Neural progenitor cell (in vitro differentiated cells): ENCODE measurements at regions not wholly inside any gene's neighbourhood (a gene's known extent, or its start where the extent isn't known, plus 50 kb on each side); places are given as distances from the start of the nearest gene placed in this dataset.

Source experiments
- DNase-seq: peaks from one replicate; pipeline ENCODE4 v3.0.0-alpha.2; 2016; ENCODE audit warnings: low spot score
- H2AFZ ChIP-seq: fragments of 200-600 bp; sonication (generic); replicated peaks from 2 replicates; pipeline ENCODE4 v1.6.1; 2016; ENCODE audit warnings: antibody characterized with exemption
- H3F3A ChIP-seq: fragments of 200-600 bp; sonication (generic); 2 replicates; pipeline ENCODE4 v1.6.1; 2016; ENCODE audit warnings: antibody characterized with exemption, low read depth
- H3K27ac ChIP-seq: fragments of 200-600 bp; sonication (generic); 2 replicates; pipeline ENCODE4 v1.5.1; 2016; ENCODE audit warnings: mild to moderate bottlenecking
- H3K27me3 ChIP-seq: fragments of 200-600 bp; sonication (generic); 2 replicates; pipeline ENCODE4 v1.6.1; 2016; ENCODE audit warnings: mild to moderate bottlenecking, moderate library complexity
- H3K36me3 ChIP-seq: fragments of 200-600 bp; sonication (generic); 2 replicates; pipeline ENCODE4 v1.5.1; 2016
- H3K4me1 ChIP-seq: fragments of 200-600 bp; sonication (generic); 2 replicates; pipeline ENCODE4 v1.6.1; 2016; ENCODE audit warnings: mixed run types
- H3K4me2 ChIP-seq: fragments of 200-600 bp; sonication (generic); 2 replicates; pipeline ENCODE4 v1.6.1; 2016
- H3K4me3 ChIP-seq: fragments of 200-600 bp; sonication (generic); 2 replicates; pipeline ENCODE4 v1.5.1; 2016
- H3K79me2 ChIP-seq: fragments of 200-600 bp; sonication (generic); 2 replicates; pipeline ENCODE4 v1.6.1; 2016; ENCODE audit warnings: low read depth
- H3K9ac ChIP-seq: fragments of 200-600 bp; sonication (generic); 2 replicates; pipeline ENCODE4 v1.6.1; 2016
- H3K9me3 ChIP-seq: fragments of 200-600 bp; sonication (generic); 2 replicates; pipeline ENCODE4 v1.5.1; 2016; ENCODE audit warnings: low read depth
- H4K20me1 ChIP-seq: fragments of 200-600 bp; sonication (generic); 2 replicates; pipeline ENCODE4 v1.6.1; 2016; ENCODE audit warnings: low read depth
- H3K27ac Mint-ChIP-seq: 3 replicates; pipeline ENCODE4 v1.8.0; 2021; ENCODE audit warnings: mixed read lengths
- H3K27me3 Mint-ChIP-seq: 2 replicates; pipeline ENCODE4 v1.8.0; 2022; ENCODE audit warnings: low read depth, mild to moderate bottlenecking, inconsistent platforms, moderate library complexity, mixed read lengths; ENCODE audit not compliant: insufficient read depth
- H3K36me3 Mint-ChIP-seq: 3 replicates; pipeline ENCODE4 v1.8.0; 2021; ENCODE audit warnings: mixed read lengths
- H3K4me1 Mint-ChIP-seq: 3 replicates; pipeline ENCODE4 v1.8.0; 2021; ENCODE audit warnings: mixed read lengths
- H3K4me3 Mint-ChIP-seq: 3 replicates; pipeline ENCODE4 v1.8.0; 2021; ENCODE audit warnings: mild to moderate bottlenecking, moderate library complexity, mixed read lengths
- H3K9me3 Mint-ChIP-seq: 3 replicates; pipeline ENCODE4 v1.8.0; 2020; ENCODE audit warnings: mixed read lengths
- EZH2 ChIP-seq: fragments of 200-600 bp; sonication (generic); IDR thresholded peaks from 2 replicates; pipeline ENCODE4 v1.6.1; 2017; ENCODE audit warnings: antibody characterized with exemption, mild to moderate bottlenecking, moderate library complexity
- EZH2phosphoT487 ChIP-seq: fragments of 200-600 bp; sonication (generic); IDR thresholded peaks from 2 replicates; pipeline ENCODE4 v1.6.1; 2017; ENCODE audit warnings: antibody characterized with exemption
- TF ChIP-seq, protein P1 (sequence below): fragments of 200-600 bp; sonication (generic); IDR thresholded peaks from 2 replicates; pipeline ENCODE4 v1.5.1; 2017; ENCODE audit warnings: antibody characterized with exemption, mild to moderate bottlenecking

DNA sequence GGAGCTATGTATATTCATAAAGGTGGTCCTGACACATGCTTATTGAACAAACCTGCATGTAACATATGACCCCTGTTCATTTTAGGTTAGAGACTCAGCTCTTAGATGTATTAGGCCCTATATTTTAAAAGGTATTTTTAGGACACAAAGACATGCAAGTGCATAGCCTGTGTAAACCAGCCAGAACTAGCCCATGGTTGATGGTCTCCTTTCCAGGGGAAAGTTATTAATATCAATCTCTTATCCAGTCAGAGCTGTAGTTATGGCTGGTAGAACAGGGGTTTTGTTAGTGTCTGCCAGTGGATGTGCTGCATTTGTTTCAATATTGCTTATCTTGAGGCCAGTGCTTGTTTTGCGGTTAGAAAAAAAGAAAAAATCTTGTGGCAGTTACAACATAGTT lies 488.6 kb downstream of the KCTD8 start:
- no peaks in the 10 kb centered on the region for H3K4me1 Mint-ChIP-seq
- H3F3A ChIP-seq: no peaks in the 10 kb centered on the region

GRCh38 chr4:43968011-43968410 lies 480.6 kb downstream of the KCTD8 start:
- H4K20me1 ChIP-seq: no peaks in the 10 kb centered on the region
- no peaks in the 10 kb centered on the region for H3K4me1 ChIP-seq
- H3K27ac Mint-ChIP-seq: no peak overlapping the region
- H3K27me3 Mint-ChIP-seq: no peaks in the 10 kb centered on the region
- H3K9me3 ChIP-seq: no peaks in the 10 kb centered on the region
- no peaks in the 10 kb centered on the region for H3F3A ChIP-seq
- H3K36me3 Mint-ChIP-seq: no peaks in the 10 kb centered on the region
- peaks cover 2% of the 10 kb centered on the region for H3K9me3 Mint-ChIP-seq
- peaks cover 4% of the 10 kb centered on the region for H3K4me1 Mint-ChIP-seq
- no peak overlapping the region for H3K4me3 Mint-ChIP-seq
- H3K4me3 ChIP-seq: no peak overlapping the region
- H2AFZ ChIP-seq: no peak overlapping the region
- no peak for DNase-seq
- H3K4me2 ChIP-seq: no peak overlapping the region
- TF ChIP-seq EZH2phosphoT487: no peak
- no peak for TF ChIP-seq EZH2
- no peaks in the 10 kb centered on the region for H3K27me3 ChIP-seq
- H3K27ac ChIP-seq: no peak overlapping the region
- no peaks in the 10 kb centered on the region for H3K79me2 ChIP-seq
- H3K9ac ChIP-seq: no peak overlapping the region
- no peaks in the 10 kb centered on the region for H3K36me3 ChIP-seq

More for the DNA sequence above, 488.6 kb downstream of the KCTD8 start:
- no peak overlapping the region for H3K27ac Mint-ChIP-seq
- H3K27ac ChIP-seq: no peak overlapping the region
- H3K27me3 Mint-ChIP-seq: no peaks in the 10 kb centered on the region
- H3K79me2 ChIP-seq: no peaks in the 10 kb centered on the region
- H3K4me3 ChIP-seq: no peak overlapping the region
- no peak overlapping the region for H2AFZ ChIP-seq
- H3K36me3 Mint-ChIP-seq: no peaks in the 10 kb centered on the region
- H3K9me3 ChIP-seq: no peaks in the 10 kb centered on the region
- H3K4me1 ChIP-seq: no peaks in the 10 kb centered on the region
- H3K27me3 ChIP-seq: no peaks in the 10 kb centered on the region
- no peak overlapping the region for H3K9ac ChIP-seq
- H4K20me1 ChIP-seq: no peaks in the 10 kb centered on the region
- TF ChIP-seq, protein P1, sequence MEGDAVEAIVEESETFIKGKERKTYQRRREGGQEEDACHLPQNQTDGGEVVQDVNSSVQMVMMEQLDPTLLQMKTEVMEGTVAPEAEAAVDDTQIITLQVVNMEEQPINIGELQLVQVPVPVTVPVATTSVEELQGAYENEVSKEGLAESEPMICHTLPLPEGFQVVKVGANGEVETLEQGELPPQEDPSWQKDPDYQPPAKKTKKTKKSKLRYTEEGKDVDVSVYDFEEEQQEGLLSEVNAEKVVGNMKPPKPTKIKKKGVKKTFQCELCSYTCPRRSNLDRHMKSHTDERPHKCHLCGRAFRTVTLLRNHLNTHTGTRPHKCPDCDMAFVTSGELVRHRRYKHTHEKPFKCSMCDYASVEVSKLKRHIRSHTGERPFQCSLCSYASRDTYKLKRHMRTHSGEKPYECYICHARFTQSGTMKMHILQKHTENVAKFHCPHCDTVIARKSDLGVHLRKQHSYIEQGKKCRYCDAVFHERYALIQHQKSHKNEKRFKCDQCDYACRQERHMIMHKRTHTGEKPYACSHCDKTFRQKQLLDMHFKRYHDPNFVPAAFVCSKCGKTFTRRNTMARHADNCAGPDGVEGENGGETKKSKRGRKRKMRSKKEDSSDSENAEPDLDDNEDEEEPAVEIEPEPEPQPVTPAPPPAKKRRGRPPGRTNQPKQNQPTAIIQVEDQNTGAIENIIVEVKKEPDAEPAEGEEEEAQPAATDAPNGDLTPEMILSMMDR: no peak
- TF ChIP-seq EZH2: no peak
- TF ChIP-seq EZH2phosphoT487: no peak
- no peak overlapping the region for H3K4me2 ChIP-seq
- no peaks in the 10 kb centered on the region for H3K9me3 Mint-ChIP-seq
- H3K36me3 ChIP-seq: no peaks in the 10 kb centered on the region
- DNase-seq: no peak
- no peak overlapping the region for H3K4me3 Mint-ChIP-seq

DNA sequence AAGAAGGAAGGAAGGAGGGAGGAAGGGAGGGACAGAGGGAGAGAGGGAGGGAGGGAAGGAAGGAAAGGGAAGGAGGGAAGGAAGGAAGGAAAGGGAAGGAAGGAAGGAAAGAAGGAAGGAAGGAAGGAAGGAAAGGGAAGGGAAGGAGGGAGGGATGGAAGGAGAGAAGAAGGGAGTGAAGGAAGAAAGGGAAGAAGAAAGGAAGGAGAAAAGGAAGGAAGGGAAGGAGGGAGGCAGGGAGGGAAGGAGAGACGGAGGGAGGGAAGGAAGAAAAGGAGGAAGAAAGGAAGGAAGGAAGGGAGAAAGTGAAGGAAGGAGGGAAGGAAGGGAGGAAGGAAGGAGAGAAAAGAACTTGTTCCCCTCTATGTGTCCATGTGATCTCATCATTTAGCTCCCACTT lies 465.0 kb downstream of the KCTD8 start:
- H3K4me3 ChIP-seq: no peak overlapping the region
- H3K4me2 ChIP-seq: no peak overlapping the region
- H3K9ac ChIP-seq: no peak overlapping the region
- no peaks in the 10 kb centered on the region for H3K4me1 ChIP-seq
- no peak for DNase-seq
- no peaks in the 10 kb centered on the region for H3K9me3 Mint-ChIP-seq
- no peaks in the 10 kb centered on the region for H3K27me3 Mint-ChIP-seq
- H3F3A ChIP-seq: no peaks in the 10 kb centered on the region
- no peaks in the 10 kb centered on the region for H3K4me1 Mint-ChIP-seq
- H4K20me1 ChIP-seq: no peaks in the 10 kb centered on the region
- H3K27me3 ChIP-seq: no peaks in the 10 kb centered on the region
- H3K36me3 ChIP-seq: no peaks in the 10 kb centered on the region
- no peak overlapping the region for H3K4me3 Mint-ChIP-seq
- no peak overlapping the region for H2AFZ ChIP-seq
- TF ChIP-seq, protein P1: no peak
- TF ChIP-seq EZH2phosphoT487 (no peak), EZH2 (no peak)
- no peak overlapping the region for H3K27ac Mint-ChIP-seq
- H3K27ac ChIP-seq: no peak overlapping the region
- no peaks in the 10 kb centered on the region for H3K9me3 ChIP-seq
- H3K36me3 Mint-ChIP-seq: no peaks in the 10 kb centered on the region
- no peaks in the 10 kb centered on the region for H3K79me2 ChIP-seq

- Histone ChIP-seq H3K9me3 (no peaks in the 10 kb centered on the region), H4K20me1 (no peaks in the 10 kb centered on the region), H3F3A (no peaks in the 10 kb centered on the region), H3K79me2 (no peaks in the 10 kb centered on the region), H3K4me2 (no peak overlapping the region), H3K36me3 (no peaks in the 10 kb centered on the region), H3K4me3 (no peak overlapping the region), H3K27ac (no peak overlapping the region), H2AFZ (no peak overlapping the region), H3K9ac (no peak overlapping the region), H3K27me3 (no peaks in the 10 kb centered on the region), H3K4me1 (no peaks in the 10 kb centered on the region)
- no peak overlapping the region for H3K27ac Mint-ChIP-seq
- H3K4me3 Mint-ChIP-seq: no peak overlapping the region
- H3K4me1 Mint-ChIP-seq: peaks cover 13% of the 10 kb centered on the region
- no peaks in the 10 kb centered on the region for H3K27me3 Mint-ChIP-seq
- H3K9me3 Mint-ChIP-seq: no peaks in the 10 kb centered on the region
- DNase-seq: no peak
- no peaks in the 10 kb centered on the region for H3K36me3 Mint-ChIP-seq
- TF ChIP-seq, protein P1: no peak
- TF ChIP-seq EZH2phosphoT487 (no peak), EZH2 (no peak)
These were observed 461.2 kb downstream of the KCTD8 start for GRCh38 chr4:43987331-43987944.
